GM23338 (cell line): ENCODE measurements at regions not wholly inside any gene's neighbourhood (a gene's known extent, or its start where the extent isn't known, plus 50 kb on each side); places are given as distances from the start of the nearest gene placed in this dataset.

Source experiments
- CREB1 ChIP-seq: fragments of 250-450 bp; sonication (Bioruptor Pico); IDR thresholded peaks from 2 replicates; pipeline ENCODE4 v1.5.0; 2020; ENCODE audit warnings: low read depth, mild to moderate bottlenecking, moderate library complexity
- CTCF ChIP-seq, 2 experiments: fragments of 200-600 bp in 1 of 2; sonication (generic) in 1 of 2; conservative IDR thresholded peaks; 2 replicates each; pipeline versions ENCODE4 v1.5.1 to v1.6.1; 2016 to 2017; ENCODE audit warnings: antibody characterized with exemption in 2 of 2, low read depth in 2 of 2, mild to moderate bottlenecking in 2 of 2, moderate library complexity in 1 of 2
- EZH2 ChIP-seq: fragments of 200-600 bp; sonication (generic); IDR thresholded peaks from one replicate; pipeline ENCODE4 v1.8.0; 2017; ENCODE audit warnings: antibody characterized with exemption, mild to moderate bottlenecking, low read depth; ENCODE audit not compliant: unreplicated experiment
- EZH2phosphoT487 ChIP-seq: fragments of 200-600 bp; sonication (generic); IDR thresholded peaks from one replicate; pipeline ENCODE4 v1.8.1; 2018; ENCODE audit warnings: antibody characterized with exemption; ENCODE audit not compliant: unreplicated experiment
- JUNB ChIP-seq: IDR thresholded peaks from one replicate; pipeline ENCODE4 v1.6.1; 2016; ENCODE audit warnings: antibody characterized with exemption; ENCODE audit not compliant: unreplicated experiment
- POLR2AphosphoS5 ChIP-seq: IDR thresholded peaks from 2 replicates; pipeline ENCODE4 v1.6.1; 2016; ENCODE audit warnings: antibody characterized with exemption, low read depth
- REST ChIP-seq: IDR thresholded peaks from one replicate; pipeline ENCODE4 v1.6.1; 2018; ENCODE audit warnings: antibody characterized with exemption; ENCODE audit not compliant: unreplicated experiment
- ZNF331 ChIP-seq: fragments of 250-450 bp; sonication (Bioruptor Pico); IDR thresholded peaks from 2 replicates; pipeline ENCODE4 v1.5.0; 2020; ENCODE audit warnings: low read depth, mild to moderate bottlenecking, moderate library complexity
- ZNF462 ChIP-seq: fragments of 250-450 bp; sonication (Bioruptor Pico); IDR thresholded peaks from 2 replicates; pipeline ENCODE4 v1.5.0; 2020; ENCODE audit warnings: mild to moderate bottlenecking, moderate library complexity

GRCh38 chr7:54242776-54243175 lies 299.4 kb upstream of the VSTM2A start:
- no peak for TF ChIP-seq CTCF (conservative IDR thresholded peaks at IDR 0.05; ENCODE audit: low read depth in 2 of 2)
- no peak for TF ChIP-seq EZH2
- no peak for TF ChIP-seq EZH2phosphoT487
- TF ChIP-seq POLR2AphosphoS5: no peak
- no peak for TF ChIP-seq CREB1 (CRISPR knock-in tag)
- no peak for TF ChIP-seq REST
- no peak for TF ChIP-seq ZNF462 (CRISPR knock-in tag)
- no peak for TF ChIP-seq JUNB
- TF ChIP-seq ZNF331 (CRISPR knock-in tag): no peak
